Activated naive CD4-positive, alpha-beta T cell treated with anti-CD3 and anti-CD28 coated beads, Interleukin-2, amount 50 U/mL, for 24 hours (primary cell): ENCODE measurements at regions not wholly inside any gene's neighbourhood (a gene's known extent, or its start where the extent isn't known, plus 50 kb on each side); places are given as distances from the start of the nearest gene placed in this dataset.
A peak's percentile ranks its signal among the peaks of the same experiment; 100 is the strongest.
"Not testable (repeated sequence)": the region's sequence is repeated elsewhere in the genome, so short reads cannot be mapped to it uniquely, and the experiment has no call there.

Source experiments
- H3K27ac Mint-ChIP-seq: one replicate; pipeline ENCODE4 v1.8.0; 2021; ENCODE audit warnings: mild to moderate bottlenecking, mixed read lengths
- H3K27me3 Mint-ChIP-seq: one replicate; pipeline ENCODE4 v1.8.0; 2021; ENCODE audit warnings: mixed read lengths
- H3K36me3 Mint-ChIP-seq: one replicate; pipeline ENCODE4 v1.8.0; 2021; ENCODE audit warnings: mixed read lengths
- H3K4me1 Mint-ChIP-seq: one replicate; pipeline ENCODE4 v1.8.0; 2021; ENCODE audit warnings: mixed read lengths
- H3K4me3 Mint-ChIP-seq: one replicate; pipeline ENCODE4 v1.8.0; 2021; ENCODE audit warnings: mild to moderate bottlenecking, mixed read lengths
- H3K9me3 Mint-ChIP-seq: one replicate; pipeline ENCODE4 v1.8.0; 2021; ENCODE audit warnings: mixed read lengths

GRCh38 chr7:55673525-55673924 lies 101.2 kb upstream of the VOPP1 start:
- not testable (repeated sequence) for H3K27me3 Mint-ChIP-seq, H3K9me3 Mint-ChIP-seq, H3K4me3 Mint-ChIP-seq, H3K4me1 Mint-ChIP-seq, H3K36me3 Mint-ChIP-seq, H3K27ac Mint-ChIP-seq

GRCh38 chr7:55672084-55672483 lies 99.8 kb upstream of the VOPP1 start:
- not testable (repeated sequence) for H3K36me3 Mint-ChIP-seq, H3K27me3 Mint-ChIP-seq, H3K27ac Mint-ChIP-seq, H3K9me3 Mint-ChIP-seq, H3K4me3 Mint-ChIP-seq, H3K4me1 Mint-ChIP-seq

- no peaks in the 10 kb centered on the region for H3K4me1 Mint-ChIP-seq
- H3K27ac Mint-ChIP-seq, result no peak overlapping the region
- no peak overlapping the region for H3K4me3 Mint-ChIP-seq
- H3K36me3 Mint-ChIP-seq, result no peaks in the 10 kb centered on the region
- H3K27me3 Mint-ChIP-seq, result no peaks in the 10 kb centered on the region
- no peaks in the 10 kb centered on the region for H3K9me3 Mint-ChIP-seq
Observed at GRCh38 chr7:55657654-55658053, 85.4 kb upstream of the VOPP1 start.

- Mint-ChIP-seq H3K4me3 (no peak overlapping the region), H3K27ac (no peak overlapping the region), H3K27me3 (peaks cover 2% of the 10 kb centered on the region), H3K36me3 (no peaks in the 10 kb centered on the region), H3K4me1 (no peaks in the 10 kb centered on the region), H3K9me3 (no peaks in the 10 kb centered on the region)
Observed at GRCh38 chr7:55651057-55651456, 78.8 kb upstream of the VOPP1 start.

GRCh38 chr7:55649238-55649637 lies 76.9 kb upstream of the VOPP1 start:
- Mint-ChIP-seq H3K27ac (no peak overlapping the region), H3K4me1 (no peaks in the 10 kb centered on the region), H3K27me3 (peaks cover 2% of the 10 kb centered on the region), H3K4me3 (no peak overlapping the region), H3K36me3 (no peaks in the 10 kb centered on the region), H3K9me3 (no peaks in the 10 kb centered on the region)

GRCh38 chr7:55644567-55644966 lies 72.3 kb upstream of the VOPP1 start:
- H3K27ac Mint-ChIP-seq, result no peak overlapping the region
- H3K4me3 Mint-ChIP-seq, result no peak overlapping the region

GRCh38 chr7:55642266-55642665 lies 70.0 kb upstream of the VOPP1 start:
- H3K27ac Mint-ChIP-seq, result no peak overlapping the region
- H3K27me3 Mint-ChIP-seq, result peaks cover 1% of the 10 kb centered on the region
- H3K36me3 Mint-ChIP-seq, result no peaks in the 10 kb centered on the region
- no peaks in the 10 kb centered on the region for H3K9me3 Mint-ChIP-seq
- no peak overlapping the region for H3K4me3 Mint-ChIP-seq
- H3K4me1 Mint-ChIP-seq, result peaks cover 11% of the 10 kb centered on the region

More at GRCh38 chr7:55644567-55644966, 72.3 kb upstream of the VOPP1 start:
- Mint-ChIP-seq H3K36me3 (no peaks in the 10 kb centered on the region), H3K27me3 (peaks cover 1% of the 10 kb centered on the region), H3K4me1 (peaks cover 11% of the 10 kb centered on the region), H3K9me3 (no peaks in the 10 kb centered on the region)

GRCh38 chr7:55641811-55642210 lies 69.5 kb upstream of the VOPP1 start:
- Mint-ChIP-seq H3K9me3 (no peaks in the 10 kb centered on the region), H3K4me1 (peaks cover 11% of the 10 kb centered on the region), H3K27ac (peak overlapping the region; percentile 66), H3K27me3 (peaks cover 1% of the 10 kb centered on the region), H3K36me3 (no peaks in the 10 kb centered on the region), H3K4me3 (no peak overlapping the region)

- Mint-ChIP-seq H3K4me3 (no peak overlapping the region), H3K27ac (peak overlapping the region; percentile 66), H3K27me3 (peaks cover 1% of the 10 kb centered on the region)
Observed at GRCh38 chr7:55641273-55641691, 69.0 kb upstream of the VOPP1 start.

GRCh38 chr7:55639640-55640039 lies 67.3 kb upstream of the VOPP1 start:
- Mint-ChIP-seq H3K36me3 (no peaks in the 10 kb centered on the region), H3K27me3 (peaks cover 1% of the 10 kb centered on the region), H3K27ac (no peak overlapping the region)

More at GRCh38 chr7:55641273-55641691, 69.0 kb upstream of the VOPP1 start:
- peaks cover 11% of the 10 kb centered on the region for H3K4me1 Mint-ChIP-seq
- H3K36me3 Mint-ChIP-seq, result no peaks in the 10 kb centered on the region
- no peaks in the 10 kb centered on the region for H3K9me3 Mint-ChIP-seq

GRCh38 chr7:55629051-55629677 lies 56.9 kb upstream of the VOPP1 start:
- Mint-ChIP-seq H3K9me3 (no peaks in the 10 kb centered on the region), H3K36me3 (no peaks in the 10 kb centered on the region), H3K4me1 (no peaks in the 10 kb centered on the region), H3K27me3 (peaks cover 6% of the 10 kb centered on the region), H3K27ac (no peak overlapping the region), H3K4me3 (no peak overlapping the region)

More at GRCh38 chr7:55639640-55640039, 67.3 kb upstream of the VOPP1 start:
- H3K4me3 Mint-ChIP-seq, result no peak overlapping the region
- peaks cover 11% of the 10 kb centered on the region for H3K4me1 Mint-ChIP-seq
- no peaks in the 10 kb centered on the region for H3K9me3 Mint-ChIP-seq

- H3K27me3 Mint-ChIP-seq, result peaks cover 8% of the 10 kb centered on the region
- no peaks in the 10 kb centered on the region for H3K4me1 Mint-ChIP-seq
- no peaks in the 10 kb centered on the region for H3K36me3 Mint-ChIP-seq
- H3K4me3 Mint-ChIP-seq, result no peak overlapping the region
- H3K27ac Mint-ChIP-seq, result no peak overlapping the region
- H3K9me3 Mint-ChIP-seq, result no peaks in the 10 kb centered on the region
Observed at GRCh38 chr7:55624813-55625212, 52.5 kb upstream of the VOPP1 start.

GRCh38 chr7:55623617-55624016 lies 51.3 kb upstream of the VOPP1 start:
- Mint-ChIP-seq H3K4me1 (no peaks in the 10 kb centered on the region), H3K27me3 (peaks cover 4% of the 10 kb centered on the region), H3K9me3 (peaks cover 2% of the 10 kb centered on the region), H3K27ac (no peak overlapping the region), H3K36me3 (peaks cover under 1% of the 10 kb centered on the region), H3K4me3 (no peak overlapping the region)

GRCh38 chr7:55622241-55622640 lies 49.9 kb upstream of the VOPP1 start:
- H3K27me3 Mint-ChIP-seq, result peaks cover 10% of the 10 kb centered on the region
- no peak overlapping the region for H3K4me3 Mint-ChIP-seq
- peaks cover 9% of the 10 kb centered on the region for H3K9me3 Mint-ChIP-seq
- peaks cover 6% of the 10 kb centered on the region for H3K36me3 Mint-ChIP-seq
- H3K4me1 Mint-ChIP-seq, result no peaks in the 10 kb centered on the region
- no peak overlapping the region for H3K27ac Mint-ChIP-seq
